K562 (cell line): ENCODE measurements at regions not wholly inside any gene's neighbourhood (a gene's known extent, or its start where the extent isn't known, plus 50 kb on each side); places are given as distances from the start of the nearest gene placed in this dataset.

ENCODE experiments used
- BHLHE40 ChIP-seq: IDR thresholded peaks from 2 replicates; pipeline ENCODE4 v1.6.1; 2011; ENCODE audit warnings: low read length, improper control_type of control experiment
- CBX3 ChIP-seq, 2 experiments: IDR thresholded peaks; 1 replicate in 1 of 2; 2 replicates in 1 of 2; pipeline ENCODE4 v1.6.1; 2012; ENCODE audit warnings: inconsistent platforms in 2 of 2, low read length in 2 of 2, borderline replicate concordance in 1 of 2, control low read depth in 1 of 2
- CC2D1A ChIP-seq: fragments of 450-650 bp; IDR thresholded peaks from 2 replicates; pipeline ENCODE4 v1.6.1; 2017; ENCODE audit warnings: mild to moderate bottlenecking
- ESRRA ChIP-seq: fragments of 450-650 bp; IDR thresholded peaks from 2 replicates; pipeline ENCODE4 v1.6.1; 2014; ENCODE audit warnings: low read depth, mild to moderate bottlenecking, moderate library complexity, borderline replicate concordance
- HMBOX1 ChIP-seq: sonication (generic); IDR thresholded peaks from 2 replicates; pipeline ENCODE4 v1.6.1; 2016
- MBD2 ChIP-seq: sonication (generic); IDR thresholded peaks from 2 replicates; pipeline ENCODE4 v1.6.1; 2016; ENCODE audit warnings: low read depth, borderline replicate concordance
- MNT ChIP-seq, 2 experiments: fragments of 450-650 bp; conservative IDR thresholded peaks; 2 replicates each; pipeline ENCODE4 v1.6.1; 2017; ENCODE audit warnings: mild to moderate bottlenecking in 2 of 2, moderate library complexity in 2 of 2
- MXD1 ChIP-seq: fragments of 250-450 bp; sonication (Bioruptor Pico); IDR thresholded peaks from 2 replicates; pipeline ENCODE4 v1.8.0; 2021; ENCODE audit warnings: borderline replicate concordance, mild to moderate bottlenecking, moderate library complexity; ENCODE audit not compliant: poor library complexity, severe bottlenecking
- PHF8 ChIP-seq: fragments of 200-600 bp; sonication (generic); IDR thresholded peaks from 2 replicates; pipeline ENCODE4 v1.6.1; 2012; ENCODE audit warnings: mixed run types, mild to moderate bottlenecking, inconsistent platforms, low read length, moderate library complexity, borderline replicate concordance
- PPARD ChIP-seq: fragments of 250-450 bp; sonication (Bioruptor Pico); IDR thresholded peaks from 2 replicates; pipeline ENCODE4 v1.8.0; 2022; ENCODE audit warnings: inconsistent platforms, mild to moderate bottlenecking, moderate library complexity
- RREB1 ChIP-seq: fragments of 250-450 bp; sonication (Bioruptor Pico); IDR thresholded peaks from 2 replicates; pipeline ENCODE4 v1.4.0; 2020
- TGIF2 ChIP-seq: sonication (generic); formaldehyde crosslinking; IDR thresholded peaks from 2 replicates; pipeline ENCODE4 v1.8.1; 2022; ENCODE audit warnings: mild to moderate bottlenecking, missing genetic modification reagents, moderate library complexity
- TRIM24 ChIP-seq, 2 experiments: fragments of 450-650 bp; IDR thresholded peaks; 2 replicates each; pipeline ENCODE4 v1.6.1; 2016
- ZNF23 ChIP-seq: fragments of 250-450 bp; sonication (Bioruptor Pico); IDR thresholded peaks from 2 replicates; pipeline ENCODE4 v1.4.0; 2020; ENCODE audit warnings: mild to moderate bottlenecking
- ZNF232 ChIP-seq: sonication (generic); formaldehyde crosslinking; IDR thresholded peaks from 2 replicates; pipeline ENCODE4 v1.8.0; 2022; ENCODE audit warnings: mild to moderate bottlenecking, missing genetic modification reagents
- ZNF57 ChIP-seq: fragments of 450-650 bp; formaldehyde crosslinking; IDR thresholded peaks from 2 replicates; pipeline ENCODE4 v1.4.0; 2020; ENCODE audit warnings: mild to moderate bottlenecking, moderate library complexity
- ZNF584 ChIP-seq: fragments of 200-800 bp; sonication (Bioruptor generic); IDR thresholded peaks from 2 replicates; pipeline ENCODE4 v1.6.1; 2016; ENCODE audit warnings: low read depth, mild to moderate bottlenecking, missing genetic modification characterization, missing compliant biosample characterization
- ZNF79 ChIP-seq: fragments of 250-450 bp; sonication (Bioruptor Pico); IDR thresholded peaks from 2 replicates; pipeline ENCODE4 v1.4.0; 2020; ENCODE audit warnings: low read depth, mild to moderate bottlenecking, moderate library complexity
- ZZZ3 ChIP-seq: fragments of 450-650 bp; IDR thresholded peaks from 2 replicates; pipeline ENCODE4 v1.6.1; 2016; ENCODE audit warnings: antibody characterized with exemption, mild to moderate bottlenecking, moderate library complexity

- no peak for TF ChIP-seq MXD1 (CRISPR knock-in tag)
- no peak for TF ChIP-seq TGIF2 (CRISPR knock-in tag)
- TF ChIP-seq MBD2, result no peak
- TF ChIP-seq BHLHE40, result no peak
- TF ChIP-seq PHF8, result no peak
- TF ChIP-seq ESRRA, result no peak
- 0 out of 3 replicates have a peak, but pooled peaks of 1 of the 2 experiments have one; percentile 30 for TF ChIP-seq CBX3 (IDR thresholded peaks at IDR 0.05; ENCODE audit: borderline replicate concordance in 1 of 2, low read length in 2 of 2)
- no peak for TF ChIP-seq RREB1 (CRISPR knock-in tag)
- no peak for TF ChIP-seq ZZZ3
- TF ChIP-seq ZNF23 (CRISPR knock-in tag), result no peak
- no peak for TF ChIP-seq HMBOX1
- no peak for TF ChIP-seq MNT (conservative IDR thresholded peaks at IDR 0.05)
- TF ChIP-seq CC2D1A, result no peak; the same call in 1 of the 2 replicates
- no peak for TF ChIP-seq ZNF232 (CRISPR knock-in tag)
- no peak for TF ChIP-seq ZNF79 (CRISPR knock-in tag)
- TF ChIP-seq ZNF584 (CRISPR knock-in tag), result no peak
- no peak for TF ChIP-seq ZNF57 (CRISPR knock-in tag)
- no peak for TF ChIP-seq PPARD (CRISPR knock-in tag)
- peak in 1 of 2 experiments; percentile 64; a peak in 2 of 4 replicates for TF ChIP-seq TRIM24 (IDR thresholded peaks at IDR 0.05)
Observed at GRCh38 chr5:87115839-87116364, 151.8 kb upstream of the RASA1 start (continued).
